Breast epithelium (tissue), 3 donors: ENCODE measurements at regions not wholly inside any gene's neighbourhood (a gene's known extent, or its start where the extent isn't known, plus 50 kb on each side); places are given as distances from the start of the nearest gene placed in this dataset.

Experiments
- CTCF ChIP-seq, 3 donors: fragments of 450-650 bp; IDR thresholded peaks; one replicate each; pipeline ENCODE4 v1.5.1; 2016 to 2017; ENCODE audit warnings: antibody characterized with exemption in 3 of 3, mild to moderate bottlenecking in 3 of 3, moderate library complexity in 3 of 3
- POLR2A ChIP-seq: fragments of 450-650 bp; IDR thresholded peaks from one replicate; pipeline ENCODE4 v1.6.1; 2016; ENCODE audit warnings: antibody characterized with exemption, mild to moderate bottlenecking, moderate library complexity
- POLR2AphosphoS5 ChIP-seq, 3 donors: sonication (generic); formaldehyde crosslinking; IDR thresholded peaks; one replicate each; pipeline ENCODE4 v1.6.1; 2017; ENCODE audit warnings: antibody characterized with exemption in 3 of 3

GRCh38 chr15:85986741-85987140 is 92.9 kb upstream of the AGBL1 start:
- no peak for TF ChIP-seq CTCF (IDR thresholded peaks at IDR 0.05)
- no peak for TF ChIP-seq POLR2AphosphoS5 (IDR thresholded peaks at IDR 0.05)
- no peak for TF ChIP-seq POLR2A
